ENCODE measurements at regions not wholly inside any gene's neighbourhood (a gene's known extent, or its start where the extent isn't known, plus 50 kb on each side); places are given as distances from the start of the nearest gene placed in this dataset.

GRCh38 chr13:44140146-44140545 lies 233.5 kb upstream of the SERP2 start:
- no peak overlapping the region for H3K23ac ChIP-seq (ENCODE audit: insufficient read length, low read depth, low read length)
- peak; percentile 46 for DNase-seq
- no peaks in the 10 kb centered on the region for H4K20me1 ChIP-seq (ENCODE audit: control insufficient read depth, insufficient read depth, insufficient read length)
- H3K9ac ChIP-seq (ENCODE audit: extremely low read depth, insufficient read length, low read length): no peak overlapping the region
- H2BK5ac ChIP-seq (ENCODE audit: insufficient read length, low read length): no peak overlapping the region
- no peak overlapping the region for H3K14ac ChIP-seq (ENCODE audit: insufficient read depth, low read length)
- no peaks in the 10 kb centered on the region for H3K9me3 Mint-ChIP-seq
- H3K4me3 Mint-ChIP-seq: peak overlapping the region in 1 of 2 experiments; percentile 84; a peak in 1 of 5 replicates
- peaks cover 6% of the 10 kb centered on the region for H3K27me3 Mint-ChIP-seq (ENCODE audit: low read depth)
- no peak overlapping the region for H3K27ac ChIP-seq (ENCODE audit: insufficient read length, low read depth, low read length)
- H3K4me1 ChIP-seq (ENCODE audit: insufficient read depth, low read length): no peaks in the 10 kb centered on the region
- no peak overlapping the region for H3T11ph ChIP-seq (ENCODE audit: low read length)
- no peak overlapping the region for H3K27ac Mint-ChIP-seq
- H4K5ac ChIP-seq (ENCODE audit: insufficient read length, low read depth, low read length): no peak overlapping the region
- TF ChIP-seq CTCF (conservative IDR thresholded peaks at IDR 0.05): no peak
- no peaks in the 10 kb centered on the region for H3K9me3 ChIP-seq (ENCODE audit: control insufficient read depth, low read depth, low read length)
- H3K79me1 ChIP-seq (ENCODE audit: insufficient read depth, low read depth, low read length, poor library complexity, severe bottlenecking): no peaks in the 10 kb centered on the region
- H3K4me1 Mint-ChIP-seq: peaks cover 21 to 25% of the 10 kb centered on the region in 2 experiments
- H4K91ac ChIP-seq (ENCODE audit: insufficient read length, low read depth, low read length): no peak overlapping the region
- no peak overlapping the region for H2BK20ac ChIP-seq (ENCODE audit: low read depth, low read length, poor library complexity, severe bottlenecking)
- no peak overlapping the region for H3K18ac ChIP-seq (ENCODE audit: insufficient read length, low read depth, low read length)
- H3K23me2 ChIP-seq (ENCODE audit: insufficient read length, low read depth, low read length, poor library complexity, severe bottlenecking): peaks cover 10% of the 10 kb centered on the region
- no peaks in the 10 kb centered on the region for H3K27me3 ChIP-seq (ENCODE audit: insufficient read depth, low read length)
- H2BK12ac ChIP-seq (ENCODE audit: insufficient read length, low read depth, low read length): no peak overlapping the region
- H2AFZ ChIP-seq (ENCODE audit: low read length): no peak overlapping the region
- no peaks in the 10 kb centered on the region for H3K79me2 ChIP-seq (ENCODE audit: insufficient read depth, low read length)
- no peaks in the 10 kb centered on the region for H3K36me3 Mint-ChIP-seq (ENCODE audit: insufficient read depth in 1 of 3, low read depth in 3 of 3)
- H2BK120ac ChIP-seq (ENCODE audit: low read depth, low read length, poor library complexity, severe bottlenecking): no peak overlapping the region
- H3K4ac ChIP-seq (ENCODE audit: low read depth, low read length): no peak overlapping the region
- WGBS (ENCODE audit: extremely low coverage, insufficient read length, low lambda C conversion rate): no CpG with 5 or more reads among the region's 7 CpGs
- H3K56ac ChIP-seq (ENCODE audit: insufficient read length, low read depth, low read length): no peak overlapping the region
- H3K4me2 ChIP-seq (ENCODE audit: insufficient read depth, insufficient read length, low read length): no peak overlapping the region
- no peak overlapping the region for H2BK15ac ChIP-seq (ENCODE audit: low read depth, low read length)
- no peak overlapping the region for H2AK5ac ChIP-seq (ENCODE audit: insufficient read length, low read length)
- H4K8ac ChIP-seq (replicated peaks; ENCODE audit: insufficient read length, low read depth, low read length): no peak overlapping the region

All from H9 (cell line).